Forelimb muscle (tissue), 1 donor: ENCODE measurements at regions not wholly inside any gene's neighbourhood (a gene's known extent, or its start where the extent isn't known, plus 50 kb on each side); places are given as distances from the start of the nearest gene placed in this dataset.
A peak's percentile ranks its signal among the peaks of the same experiment; 100 is the strongest.
"Not testable (repeated sequence)": the region's sequence is repeated elsewhere in the genome, so short reads cannot be mapped to it uniquely, and the experiment has no call there.

Source experiments
- DNase-seq: peaks from one replicate; pipeline ENCODE4 v3.0.0-alpha.2; 2013; ENCODE audit warnings: low read depth

- DNase-seq = not testable (repeated sequence)
Observed at GRCh38 chr2:113386780-113387433, 50.6 kb upstream of the ZNG1B start.

- DNase-seq = not testable (repeated sequence)
Observed at GRCh38 chr2:113379621-113380020, 57.9 kb upstream of the ZNG1B start.

GRCh38 chr2:113376913-113377445 lies 60.5 kb upstream of the ZNG1B start:
- DNase-seq = no peak

GRCh38 chr2:113376253-113376912 lies 61.1 kb upstream of the ZNG1B start:
- no peak for DNase-seq

GRCh38 chr2:113374857-113375256 lies 62.6 kb upstream of the ZNG1B start:
- DNase-seq = not testable (repeated sequence)

GRCh38 chr2:113372258-113372834 lies 65.1 kb upstream of the ZNG1B start:
- DNase-seq = not testable (repeated sequence)

- DNase-seq = peak; percentile 35
Observed at GRCh38 chr2:113370478-113371091, 66.9 kb upstream of the ZNG1B start.

GRCh38 chr2:113370030-113370429 lies 67.5 kb upstream of the ZNG1B start:
- DNase-seq = no peak

GRCh38 chr2:113368581-113368980 lies 68.9 kb upstream of the ZNG1B start:
- not testable (repeated sequence) for DNase-seq

- not testable (repeated sequence) for DNase-seq
Observed at GRCh38 chr2:113366821-113367220, 70.7 kb upstream of the ZNG1B start.

GRCh38 chr2:113365791-113366190 lies 71.7 kb upstream of the ZNG1B start:
- not testable (repeated sequence) for DNase-seq

GRCh38 chr2:113365290-113365689 lies 72.2 kb upstream of the ZNG1B start:
- DNase-seq = not testable (repeated sequence)

GRCh38 chr2:113361051-113361450 lies 76.4 kb upstream of the ZNG1B start:
- DNase-seq = no peak

GRCh38 chr2:113357071-113357470 lies 78.3 kb upstream of the PAX8 start:
- no peak for DNase-seq

GRCh38 chr2:113356284-113356683 lies 77.6 kb upstream of the PAX8 start:
- not testable (repeated sequence) for DNase-seq

- not testable (repeated sequence) for DNase-seq
Observed at GRCh38 chr2:113355339-113356015, 76.8 kb upstream of the PAX8 start.

GRCh38 chr2:113351375-113352355 lies 72.9 kb upstream of the PAX8 start:
- no peak for DNase-seq

GRCh38 chr2:113343800-113344199 lies 65.1 kb upstream of the PAX8 start:
- not testable (repeated sequence) for DNase-seq

- DNase-seq = no peak
Observed at GRCh38 chr2:113342650-113343049, 63.9 kb upstream of the PAX8 start.

GRCh38 chr2:113341870-113342253 lies 63.1 kb upstream of the PAX8 start:
- DNase-seq = not testable (repeated sequence)
